GM18861 (cell line): ENCODE measurements at regions not wholly inside any gene's neighbourhood (a gene's known extent, or its start where the extent isn't known, plus 50 kb on each side); places are given as distances from the start of the nearest gene placed in this dataset.

ENCODE experiments used
- ATAC-seq: cut with Tn5 transposase; IDR thresholded peaks from one replicate; pipeline ENCODE4 v1.9.1; 2021; ENCODE audit not compliant: unreplicated experiment

- no peak for ATAC-seq
Observed at GRCh38 chr6:110033101-110033500, 55.0 kb downstream of the GPR6 start.

GRCh38 chr6:110033749-110034666, 55.9 kb downstream of the GPR6 start:
- no peak for ATAC-seq

- ATAC-seq = no peak
Observed at GRCh38 chr6:110034667-110035036, 56.5 kb downstream of the GPR6 start.

GRCh38 chr6:110035321-110035720, 57.2 kb downstream of the GPR6 start:
- ATAC-seq = no peak

- ATAC-seq = no peak
Observed at GRCh38 chr6:110036408-110037302, 58.5 kb downstream of the GPR6 start.

GRCh38 chr6:110037726-110038295, 59.7 kb downstream of the GPR6 start:
- ATAC-seq = no peak

- ATAC-seq = peak; percentile 87
Observed at GRCh38 chr6:110039364-110039980, 61.4 kb downstream of the GPR6 start.

- peak; percentile 22 for ATAC-seq
Observed at GRCh38 chr6:110039981-110040383, 61.9 kb downstream of the GPR6 start.

- ATAC-seq = no peak
Observed at GRCh38 chr6:110040716-110041115, 62.6 kb downstream of the GPR6 start.

- ATAC-seq = no peak
Observed at GRCh38 chr6:110041126-110041525, 63.0 kb downstream of the GPR6 start.

GRCh38 chr6:110041830-110042229, 63.7 kb downstream of the GPR6 start:
- no peak for ATAC-seq

GRCh38 chr6:110042670-110043296, 64.7 kb downstream of the GPR6 start:
- ATAC-seq = no peak

- ATAC-seq = no peak
Observed at GRCh38 chr6:110043366-110043994, 65.4 kb downstream of the GPR6 start.

GRCh38 chr6:110044096-110044495, 66.0 kb downstream of the GPR6 start:
- no peak for ATAC-seq

GRCh38 chr6:110044622-110045021, 66.5 kb downstream of the GPR6 start:
- ATAC-seq = no peak

GRCh38 chr6:110048221-110048875, 70.2 kb downstream of the GPR6 start:
- ATAC-seq = no peak

GRCh38 chr6:110049696-110050439, 71.8 kb downstream of the GPR6 start:
- ATAC-seq = no peak
